Skeletal muscle tissue (tissue), 3 donors: ENCODE measurements at regions not wholly inside any gene's neighbourhood (a gene's known extent, or its start where the extent isn't known, plus 50 kb on each side); places are given as distances from the start of the nearest gene placed in this dataset.

Experiments
- H3K27ac ChIP-seq: one replicate; pipeline ENCODE4 v1.7.0; 2013; ENCODE audit warnings: mild to moderate bottlenecking, low read depth, low read length, inconsistent platforms
- H3K27me3 ChIP-seq, 3 donors: one replicate each; pipeline ENCODE4 v1.7.0; 2013; ENCODE audit warnings: low read length in 3 of 3; ENCODE audit not compliant: control insufficient read depth in 3 of 3, insufficient read depth in 3 of 3
- H3K36me3 ChIP-seq, 3 donors: one replicate each; pipeline ENCODE4 v1.7.0; 2013; ENCODE audit warnings: low read length in 3 of 3; ENCODE audit not compliant: control insufficient read depth in 3 of 3, insufficient read depth in 3 of 3
- H3K4me1 ChIP-seq, 3 donors: one replicate each; pipeline ENCODE4 v1.7.0; 2013; ENCODE audit warnings: low read length in 3 of 3, mild to moderate bottlenecking in 3 of 3; ENCODE audit not compliant: control insufficient read depth in 3 of 3, insufficient read depth in 3 of 3
- H3K4me3 ChIP-seq, 3 donors: one replicate each; pipeline ENCODE4 v1.7.0; 2013; ENCODE audit warnings: low read length in 3 of 3
- H3K9ac ChIP-seq, 3 donors: one replicate each; pipeline ENCODE4 v1.7.0; 2013; ENCODE audit warnings: low read length in 3 of 3, mild to moderate bottlenecking in 3 of 3, moderate library complexity in 2 of 3, low read depth in 1 of 3
- H3K9me3 ChIP-seq, 3 donors: one replicate each; pipeline ENCODE4 v1.7.0; 2013; ENCODE audit warnings: low read length in 3 of 3; ENCODE audit not compliant: control insufficient read depth in 3 of 3
- donor health status: Osteomylitis.

GRCh38 chr5:96236051-96236450, 197.0 kb downstream of the PCSK1 start:
- peaks cover 5 to 7% (median 7%) of the 10 kb centered on the region in 3 donors for H3K4me1 ChIP-seq
- H3K9ac ChIP-seq, result no peak overlapping the region
- H3K27ac ChIP-seq, result peak overlapping the region; percentile 62
- H3K27me3 ChIP-seq, result no peaks in the 10 kb centered on the region
- no peaks in the 10 kb centered on the region for H3K9me3 ChIP-seq
- no peak overlapping the region for H3K4me3 ChIP-seq
- no peaks in the 10 kb centered on the region for H3K36me3 ChIP-seq

GRCh38 chr5:96235008-96235910, 197.8 kb downstream of the PCSK1 start:
- no peak overlapping the region for H3K4me3 ChIP-seq
- H3K4me1 ChIP-seq, result peaks cover 5 to 7% (median 7%) of the 10 kb centered on the region in 3 donors
- H3K9ac ChIP-seq, result peak overlapping the region in 1 of 3 donors; percentile 34
- no peaks in the 10 kb centered on the region for H3K27me3 ChIP-seq
- H3K36me3 ChIP-seq, result no peaks in the 10 kb centered on the region
- H3K27ac ChIP-seq, result peak overlapping the region; percentile 62
- H3K9me3 ChIP-seq, result no peaks in the 10 kb centered on the region

- Histone ChIP-seq H3K9ac (no peak overlapping the region), H3K27me3 (no peaks in the 10 kb centered on the region), H3K27ac (no peak overlapping the region), H3K36me3 (no peaks in the 10 kb centered on the region), H3K4me1 (peaks cover 5 to 7% (median 7%) of the 10 kb centered on the region in 3 donors), H3K4me3 (no peak overlapping the region), H3K9me3 (no peaks in the 10 kb centered on the region)
Measured at GRCh38 chr5:96232602-96233001, 200.4 kb downstream of the PCSK1 start.

- H3K4me3 ChIP-seq, result no peak overlapping the region
- no peak overlapping the region for H3K27ac ChIP-seq
- H3K4me1 ChIP-seq, result no peaks in the 10 kb centered on the region
- H3K9ac ChIP-seq, result no peak overlapping the region
- H3K36me3 ChIP-seq, result no peaks in the 10 kb centered on the region
- no peaks in the 10 kb centered on the region for H3K27me3 ChIP-seq
- no peaks in the 10 kb centered on the region for H3K9me3 ChIP-seq
Measured at GRCh38 chr5:96229188-96229587, 203.9 kb downstream of the PCSK1 start.

- no peaks in the 10 kb centered on the region for H3K27me3 ChIP-seq
- no peaks in the 10 kb centered on the region for H3K9me3 ChIP-seq
- H3K9ac ChIP-seq, result no peak overlapping the region
- no peak overlapping the region for H3K4me3 ChIP-seq
- H3K4me1 ChIP-seq, result no peaks in the 10 kb centered on the region
- H3K27ac ChIP-seq, result no peak overlapping the region
- no peaks in the 10 kb centered on the region for H3K36me3 ChIP-seq
Measured at GRCh38 chr5:96228408-96228807, 204.6 kb downstream of the PCSK1 start.

- no peak overlapping the region for H3K4me3 ChIP-seq
- H3K9ac ChIP-seq, result no peak overlapping the region
- H3K4me1 ChIP-seq, result no peaks in the 10 kb centered on the region
- H3K9me3 ChIP-seq, result no peaks in the 10 kb centered on the region
- H3K27ac ChIP-seq, result no peak overlapping the region
- no peaks in the 10 kb centered on the region for H3K27me3 ChIP-seq
- H3K36me3 ChIP-seq, result no peaks in the 10 kb centered on the region
Measured at GRCh38 chr5:96227957-96228356, 205.1 kb downstream of the PCSK1 start.

- Histone ChIP-seq H3K4me3 (no peak overlapping the region), H3K9ac (no peak overlapping the region), H3K4me1 (no peaks in the 10 kb centered on the region), H3K9me3 (no peaks in the 10 kb centered on the region), H3K27ac (no peak overlapping the region), H3K36me3 (no peaks in the 10 kb centered on the region), H3K27me3 (no peaks in the 10 kb centered on the region)
Measured at GRCh38 chr5:96226941-96227552, 206.0 kb downstream of the PCSK1 start.

- no peaks in the 10 kb centered on the region for H3K36me3 ChIP-seq
- no peaks in the 10 kb centered on the region for H3K9me3 ChIP-seq
- no peak overlapping the region for H3K4me3 ChIP-seq
- no peaks in the 10 kb centered on the region for H3K27me3 ChIP-seq
- H3K9ac ChIP-seq, result no peak overlapping the region
- H3K4me1 ChIP-seq, result no peaks in the 10 kb centered on the region
- no peak overlapping the region for H3K27ac ChIP-seq
Measured at GRCh38 chr5:96222129-96222528, 210.9 kb downstream of the PCSK1 start.

- H3K4me1 ChIP-seq, result no peaks in the 10 kb centered on the region
- H3K27me3 ChIP-seq, result no peaks in the 10 kb centered on the region
- no peak overlapping the region for H3K4me3 ChIP-seq
- no peaks in the 10 kb centered on the region for H3K36me3 ChIP-seq
- no peak overlapping the region for H3K27ac ChIP-seq
- no peaks in the 10 kb centered on the region for H3K9me3 ChIP-seq
- no peak overlapping the region for H3K9ac ChIP-seq
Measured at GRCh38 chr5:96220610-96221390, 212.2 kb downstream of the PCSK1 start.
